Liver (tissue), 8 donors: ENCODE measurements at regions not wholly inside any gene's neighbourhood (a gene's known extent, or its start where the extent isn't known, plus 50 kb on each side); places are given as distances from the start of the nearest gene placed in this dataset.

Source experiments
- DNase-seq: peaks from one replicate; pipeline ENCODE4 v3.0.0-alpha.2; 2017; ENCODE audit warnings: low spot score
- H3K27ac ChIP-seq, 2 donors: one replicate each; pipeline ENCODE4 v1.7.0; 2013; ENCODE audit warnings: inconsistent platforms in 2 of 2, low read length in 2 of 2, control low read depth in 1 of 2, low read depth in 1 of 2, mild to moderate bottlenecking in 1 of 2
- H3K27me3 ChIP-seq, 4 donors: one replicate each; pipeline versions ENCODE4 v1.6.1 to v1.7.0; 2013; ENCODE audit warnings: low read length in 3 of 4, inconsistent platforms in 1 of 4, mild to moderate bottlenecking in 1 of 4, moderate library complexity in 1 of 4; ENCODE audit not compliant: control insufficient read depth in 4 of 4, insufficient read depth in 4 of 4
- H3K36me3 ChIP-seq, 4 donors: one replicate each; pipeline versions ENCODE4 v1.6.1 to v1.7.0; 2013; ENCODE audit warnings: low read length in 3 of 4, mild to moderate bottlenecking in 3 of 4, low read depth in 1 of 4, moderate library complexity in 1 of 4; ENCODE audit not compliant: control insufficient read depth in 4 of 4, insufficient read depth in 3 of 4
- H3K4me1 ChIP-seq, 4 donors: one replicate each; pipeline versions ENCODE4 v1.6.1 to v1.7.0; 2013; ENCODE audit warnings: low read length in 3 of 4, mild to moderate bottlenecking in 3 of 4, moderate library complexity in 1 of 4; ENCODE audit not compliant: control insufficient read depth in 4 of 4, insufficient read depth in 4 of 4
- H3K4me3 ChIP-seq, 3 donors: one replicate each; pipeline versions ENCODE4 v1.6.1 to v1.7.0; 2013; ENCODE audit warnings: low read length in 3 of 3, control low read depth in 1 of 3, low read depth in 1 of 3, mild to moderate bottlenecking in 1 of 3
- H3K9ac ChIP-seq, 2 donors: one replicate each; pipeline ENCODE4 v1.7.0; 2013; ENCODE audit warnings: low read length in 2 of 2, mild to moderate bottlenecking in 2 of 2, moderate library complexity in 2 of 2, control low read depth in 1 of 2, low read depth in 1 of 2
- H3K9me3 ChIP-seq, 4 donors: one replicate each; pipeline versions ENCODE4 v1.6.1 to v1.7.0; 2013; ENCODE audit warnings: low read length in 3 of 4; ENCODE audit not compliant: control insufficient read depth in 4 of 4
- ATF3 ChIP-seq: IDR thresholded peaks from 2 replicates; pipeline ENCODE4 v1.6.1; 2016; ENCODE audit warnings: antibody characterized with exemption
- CTCF ChIP-seq: fragments of 150-350 bp; IDR thresholded peaks from 2 replicates; pipeline ENCODE4 v1.5.1; 2017; ENCODE audit warnings: improper control_type of control experiment, low read depth, low read length; ENCODE audit not compliant: missing input control
- EGR1 ChIP-seq, 2 donors: IDR thresholded peaks; 2 replicates each; pipeline ENCODE4 v1.6.1; 2016 to 2018; ENCODE audit warnings: antibody characterized with exemption in 2 of 2, low read depth in 2 of 2
- FOXA1 ChIP-seq: IDR thresholded peaks from 2 replicates; pipeline ENCODE4 v1.6.1; 2016; ENCODE audit warnings: antibody characterized with exemption
- FOXA2 ChIP-seq: IDR thresholded peaks from 2 replicates; pipeline ENCODE4 v1.6.1; 2016; ENCODE audit warnings: antibody characterized with exemption
- GABPA ChIP-seq, 2 donors: IDR thresholded peaks in 1 of 2; conservative IDR thresholded peaks in 1 of 2; 2 replicates each; pipeline ENCODE4 v1.6.1; 2016; ENCODE audit warnings: antibody characterized with exemption in 2 of 2, mild to moderate bottlenecking in 1 of 2, moderate library complexity in 1 of 2
- HNF4A ChIP-seq, 2 donors: conservative IDR thresholded peaks; 2 replicates each; pipeline ENCODE4 v1.6.1; 2016; ENCODE audit warnings: antibody characterized with exemption in 2 of 2, mild to moderate bottlenecking in 2 of 2
- HNF4G ChIP-seq: IDR thresholded peaks from 2 replicates; pipeline ENCODE4 v1.6.1; 2016; ENCODE audit warnings: antibody characterized with exemption
- JUND ChIP-seq, 2 donors: IDR thresholded peaks; 2 replicates each; pipeline ENCODE4 v1.6.1; 2016; ENCODE audit warnings: antibody characterized with exemption in 2 of 2
- MAX ChIP-seq: IDR thresholded peaks from 2 replicates; pipeline ENCODE4 v1.6.1; 2016; ENCODE audit warnings: antibody characterized with exemption
- NR2F2 ChIP-seq: IDR thresholded peaks from 2 replicates; pipeline ENCODE4 v1.6.1; 2016; ENCODE audit warnings: antibody characterized with exemption
- RAD21 ChIP-seq, 2 donors: IDR thresholded peaks; 2 replicates each; pipeline ENCODE4 v1.6.1; 2016; ENCODE audit warnings: antibody characterized with exemption in 2 of 2, mild to moderate bottlenecking in 2 of 2
- RXRA ChIP-seq, 2 donors: IDR thresholded peaks; 2 replicates each; pipeline ENCODE4 v1.6.1; 2017 to 2018; ENCODE audit warnings: antibody characterized with exemption in 2 of 2, mild to moderate bottlenecking in 1 of 2
- SP1 ChIP-seq: IDR thresholded peaks from 2 replicates; pipeline ENCODE4 v1.6.1; 2018; ENCODE audit warnings: antibody characterized with exemption, mild to moderate bottlenecking
- TAF1 ChIP-seq: conservative IDR thresholded peaks from 2 replicates; pipeline ENCODE4 v1.6.1; 2016; ENCODE audit warnings: antibody characterized with exemption, mild to moderate bottlenecking
- YY1 ChIP-seq: IDR thresholded peaks from 2 replicates; pipeline ENCODE4 v1.6.1; 2016; ENCODE audit warnings: antibody characterized with exemption, mild to moderate bottlenecking
- ZBTB33 ChIP-seq: IDR thresholded peaks from 2 replicates; pipeline ENCODE4 v1.6.1; 2016; ENCODE audit warnings: antibody characterized with exemption
- WGBS: extraction: QIAGEN DNeasy Blood & Tissue Kit; methylation state at CpG from one replicate; pipeline ENCODE4 v1.1.7; 2013; 5-methylcytosine and 5-hydroxymethylcytosine counted together
- TF ChIP-seq, protein P1 (sequence below): IDR thresholded peaks from 2 replicates; pipeline ENCODE4 v1.6.1; 2016; ENCODE audit warnings: antibody characterized with exemption, mild to moderate bottlenecking
- donor health status: healthy.
- donor health status: healthy.
- donor health status: healthy.
- donor health status: healthy.
- donor health status: healthy.

GRCh38 chr6:11921751-11922150 is 90.4 kb upstream of the HIVEP1 start (continued):
- TF ChIP-seq RXRA (IDR thresholded peaks at IDR 0.05) (no peak), SP1 (no peak), NR2F2 (no peak)

DNA sequence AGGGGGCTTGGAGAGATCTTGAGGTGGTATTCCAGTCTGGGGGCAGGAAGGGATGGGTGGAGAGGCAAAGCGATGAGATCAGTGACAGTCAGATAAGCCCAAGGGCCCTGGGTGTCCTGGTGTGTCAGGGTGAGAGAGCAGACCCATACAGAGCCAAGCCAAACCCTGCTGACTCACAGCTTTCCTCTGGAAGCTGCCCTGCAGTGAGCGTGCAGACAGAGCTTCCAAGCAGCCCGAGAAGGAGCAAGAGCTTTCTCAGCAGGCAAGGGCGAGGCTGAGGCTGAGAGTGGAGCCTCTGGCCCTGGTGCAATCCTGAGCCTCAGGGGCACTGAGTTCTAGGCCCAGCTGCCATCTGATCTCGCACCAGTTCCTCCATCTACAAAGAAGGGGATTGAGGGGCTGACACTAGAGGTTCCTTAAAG is 91.1 kb upstream of the HIVEP1 start:
- Histone ChIP-seq H3K4me3 (no peak overlapping the region), H3K27ac (no peak overlapping the region), H3K9ac (no peak overlapping the region), H3K4me1 (no peaks in the 10 kb centered on the region), H3K9me3 (no peaks in the 10 kb centered on the region), H3K36me3 (no peaks in the 10 kb centered on the region), H3K27me3 (no peaks in the 10 kb centered on the region)
- no peak for TF ChIP-seq RXRA (IDR thresholded peaks at IDR 0.05)
- no peak for TF ChIP-seq EGR1 (IDR thresholded peaks at IDR 0.05; ENCODE audit: low read depth in 2 of 2)
- no peak for TF ChIP-seq RAD21 (IDR thresholded peaks at IDR 0.05)
- no peak for TF ChIP-seq GABPA (IDR thresholded peaks at IDR 0.05 in 1 of 2, conservative IDR thresholded peaks at IDR 0.05 in 1 of 2)
- TF ChIP-seq TAF1: no peak
- TF ChIP-seq YY1: no peak
- no peak for TF ChIP-seq MAX
- TF ChIP-seq CTCF: no peak
- TF ChIP-seq JUND (IDR thresholded peaks at IDR 0.05): no peak
- TF ChIP-seq SP1: no peak
- no peak for TF ChIP-seq HNF4G
- TF ChIP-seq ATF3: no peak
- TF ChIP-seq FOXA2: no peak
- no peak for TF ChIP-seq HNF4A (conservative IDR thresholded peaks at IDR 0.05)
- TF ChIP-seq ZBTB33: no peak
- no peak for TF ChIP-seq FOXA1
- TF ChIP-seq, protein P1, sequence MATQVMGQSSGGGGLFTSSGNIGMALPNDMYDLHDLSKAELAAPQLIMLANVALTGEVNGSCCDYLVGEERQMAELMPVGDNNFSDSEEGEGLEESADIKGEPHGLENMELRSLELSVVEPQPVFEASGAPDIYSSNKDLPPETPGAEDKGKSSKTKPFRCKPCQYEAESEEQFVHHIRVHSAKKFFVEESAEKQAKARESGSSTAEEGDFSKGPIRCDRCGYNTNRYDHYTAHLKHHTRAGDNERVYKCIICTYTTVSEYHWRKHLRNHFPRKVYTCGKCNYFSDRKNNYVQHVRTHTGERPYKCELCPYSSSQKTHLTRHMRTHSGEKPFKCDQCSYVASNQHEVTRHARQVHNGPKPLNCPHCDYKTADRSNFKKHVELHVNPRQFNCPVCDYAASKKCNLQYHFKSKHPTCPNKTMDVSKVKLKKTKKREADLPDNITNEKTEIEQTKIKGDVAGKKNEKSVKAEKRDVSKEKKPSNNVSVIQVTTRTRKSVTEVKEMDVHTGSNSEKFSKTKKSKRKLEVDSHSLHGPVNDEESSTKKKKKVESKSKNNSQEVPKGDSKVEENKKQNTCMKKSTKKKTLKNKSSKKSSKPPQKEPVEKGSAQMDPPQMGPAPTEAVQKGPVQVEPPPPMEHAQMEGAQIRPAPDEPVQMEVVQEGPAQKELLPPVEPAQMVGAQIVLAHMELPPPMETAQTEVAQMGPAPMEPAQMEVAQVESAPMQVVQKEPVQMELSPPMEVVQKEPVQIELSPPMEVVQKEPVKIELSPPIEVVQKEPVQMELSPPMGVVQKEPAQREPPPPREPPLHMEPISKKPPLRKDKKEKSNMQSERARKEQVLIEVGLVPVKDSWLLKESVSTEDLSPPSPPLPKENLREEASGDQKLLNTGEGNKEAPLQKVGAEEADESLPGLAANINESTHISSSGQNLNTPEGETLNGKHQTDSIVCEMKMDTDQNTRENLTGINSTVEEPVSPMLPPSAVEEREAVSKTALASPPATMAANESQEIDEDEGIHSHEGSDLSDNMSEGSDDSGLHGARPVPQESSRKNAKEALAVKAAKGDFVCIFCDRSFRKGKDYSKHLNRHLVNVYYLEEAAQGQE: no peak
- TF ChIP-seq NR2F2: no peak
- no peak for DNase-seq
- WGBS: 84% methylated on average over 5 of the region's 5 CpGs
